ENCODE measurements at regions not wholly inside any gene's neighbourhood (a gene's known extent, or its start where the extent isn't known, plus 50 kb on each side); places are given as distances from the start of the nearest gene placed in this dataset.

DNA sequence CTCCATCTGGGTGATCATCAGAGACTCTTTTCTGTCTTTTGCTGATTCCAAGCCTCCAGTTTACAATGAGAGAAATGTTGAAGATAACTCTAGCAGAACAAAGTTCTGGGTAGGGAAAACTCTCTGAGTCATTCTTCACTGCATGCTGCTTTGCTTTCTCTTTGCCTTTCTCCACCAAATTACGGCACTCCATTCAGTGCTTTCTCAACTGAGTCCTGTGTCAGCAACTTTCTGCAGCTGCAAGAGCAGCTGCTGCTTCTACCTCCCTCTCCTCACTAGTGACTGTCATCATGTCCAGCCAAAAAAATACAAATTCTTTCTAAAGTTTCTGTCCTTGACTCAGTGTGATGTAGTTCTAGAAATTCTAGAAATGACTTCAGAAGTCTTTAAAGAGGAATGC lies 953.8 kb downstream of the IGSF11 start:
- no peaks in the 10 kb centered on the region for H3K9me3 ChIP-seq
- in situ Hi-C loops (cut with MboI; ENCODE audit: low pct_ligation_motif_present in 1 of 4, low pct_unique_long_range_greater_than_20kb in 1 of 4, low sequenced_read_pairs in 3 of 4), result no loop called here
- H3K27me3 ChIP-seq, result no peaks in the 10 kb centered on the region
- H3K36me3 ChIP-seq, result no peaks in the 10 kb centered on the region
- TF ChIP-seq POLR2AphosphoS5 (IDR thresholded peaks at IDR 0.05) (no peak), POLR2A (IDR thresholded peaks at IDR 0.05) (no peak), CTCF (IDR thresholded peaks at IDR 0.05) (no peak), EP300 (IDR thresholded peaks at IDR 0.05; ENCODE audit: low read depth) (no peak)
- H3K4me1 ChIP-seq, result no peaks in the 10 kb centered on the region
- 20 to 46% methylated on average over 1 of the region's 1 CpG for WGBS, 2 donors (ENCODE audit: low coverage in 1 of 2)
- no peak overlapping the region for H3K4me3 ChIP-seq
- H3K27ac ChIP-seq, result no peak overlapping the region
- DNase-seq, result no peak
- intact Hi-C loops (cut with DNase I; ENCODE audit: low total_unique reads), result no loop called here

GRCh38 chr3:118088696-118089095 lies 946.0 kb downstream of the IGSF11 start:
- TF ChIP-seq POLR2A (IDR thresholded peaks at IDR 0.05) (no peak), CTCF (IDR thresholded peaks at IDR 0.05) (no peak)
- H3K27ac ChIP-seq, result no peak overlapping the region
- H3K36me3 ChIP-seq, result no peaks in the 10 kb centered on the region
- 36 to 58% methylated on average over 3 of the region's 3 CpGs for WGBS, 2 donors (ENCODE audit: low coverage in 1 of 2)
- no peaks in the 10 kb centered on the region for H3K9me3 ChIP-seq
- H3K4me3 ChIP-seq, result no peak overlapping the region
- in situ Hi-C loops (cut with MboI; ENCODE audit: low pct_ligation_motif_present in 1 of 4, low pct_unique_long_range_greater_than_20kb in 1 of 4, low sequenced_read_pairs in 3 of 4), result no loop called here
- intact Hi-C loops (cut with DNase I; ENCODE audit: low total_unique reads), result no loop called here
- no peaks in the 10 kb centered on the region for H3K4me1 ChIP-seq
- no peak for DNase-seq
- no peaks in the 10 kb centered on the region for H3K27me3 ChIP-seq

- intact Hi-C loops (cut with DNase I; ENCODE audit: low total_unique reads), result no loop called here
- no peak overlapping the region for H3K27ac ChIP-seq
- H3K4me1 ChIP-seq, result no peaks in the 10 kb centered on the region
- H3K9me3 ChIP-seq, result no peaks in the 10 kb centered on the region
- DNase-seq, result no peak
- no peaks in the 10 kb centered on the region for H3K27me3 ChIP-seq
- in situ Hi-C loops (cut with MboI; ENCODE audit: low pct_ligation_motif_present in 1 of 4, low pct_unique_long_range_greater_than_20kb in 1 of 4, low sequenced_read_pairs in 3 of 4), result no loop called here
- H3K36me3 ChIP-seq, result no peaks in the 10 kb centered on the region
- TF ChIP-seq EP300 (IDR thresholded peaks at IDR 0.05; ENCODE audit: low read depth), result no peak
- no peak overlapping the region for H3K4me3 ChIP-seq
- WGBS, 2 donors (ENCODE audit: low coverage in 1 of 2), result 65 to 75% methylated on average over 1 of the region's 1 CpG
These were observed 945.1 kb downstream of the IGSF11 start for GRCh38 chr3:118089563-118089962.

GRCh38 chr3:118097226-118097625 lies 937.4 kb downstream of the IGSF11 start:
- H3K36me3 ChIP-seq, result no peaks in the 10 kb centered on the region
- in situ Hi-C loops (cut with MboI; ENCODE audit: low pct_ligation_motif_present in 1 of 4, low pct_unique_long_range_greater_than_20kb in 1 of 4, low sequenced_read_pairs in 3 of 4), result no loop called here
- TF ChIP-seq CTCF (IDR thresholded peaks at IDR 0.05) (no peak), POLR2A (IDR thresholded peaks at IDR 0.05) (no peak), POLR2AphosphoS5 (IDR thresholded peaks at IDR 0.05) (no peak)

DNA sequence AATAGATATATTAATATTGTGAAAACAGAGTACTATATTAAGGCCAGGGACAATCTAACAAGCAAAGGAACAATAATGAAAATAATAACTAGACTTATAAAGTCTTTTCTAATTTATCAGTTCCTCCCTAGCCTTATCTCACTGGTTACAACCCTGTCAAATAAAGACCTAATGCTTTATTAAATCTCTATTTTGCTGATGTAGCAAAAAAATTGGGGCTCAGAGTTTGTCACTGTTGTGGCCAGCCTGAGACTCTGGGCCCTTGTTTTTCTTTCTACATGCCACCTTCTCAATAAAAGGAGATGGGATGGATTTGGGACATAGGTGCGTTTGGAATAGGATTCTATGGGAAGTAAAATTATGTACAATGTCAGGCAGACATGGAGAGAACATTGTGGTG lies 937.0 kb downstream of the IGSF11 start:
- Histone ChIP-seq H3K4me3 (no peak overlapping the region), H3K27ac (no peak overlapping the region), H3K4me1 (no peaks in the 10 kb centered on the region), H3K36me3 (no peaks in the 10 kb centered on the region), H3K9me3 (no peaks in the 10 kb centered on the region), H3K27me3 (no peaks in the 10 kb centered on the region)
- no peak for DNase-seq
- no peak for TF ChIP-seq POLR2A (IDR thresholded peaks at IDR 0.05)
- TF ChIP-seq EP300 (IDR thresholded peaks at IDR 0.05; ENCODE audit: low read depth), result no peak
- TF ChIP-seq CTCF (IDR thresholded peaks at IDR 0.05), result no peak
- TF ChIP-seq POLR2AphosphoS5 (IDR thresholded peaks at IDR 0.05), result no peak
- WGBS, 2 donors (ENCODE audit: low coverage in 1 of 2), result 72 to 86% methylated on average over 1 of the region's 1 CpG
- in situ Hi-C loops (cut with MboI; ENCODE audit: low pct_ligation_motif_present in 1 of 4, low pct_unique_long_range_greater_than_20kb in 1 of 4, low sequenced_read_pairs in 3 of 4), result no loop called here
- intact Hi-C loops (cut with DNase I; ENCODE audit: low total_unique reads), result no loop called here

More at GRCh38 chr3:118097226-118097625, 937.4 kb downstream of the IGSF11 start:
- DNase-seq, result no peak
- no peaks in the 10 kb centered on the region for H3K4me1 ChIP-seq
- H3K27me3 ChIP-seq, result no peaks in the 10 kb centered on the region
- H3K27ac ChIP-seq, result no peak overlapping the region
- 83 to 92% methylated on average over 2 of the region's 2 CpGs for WGBS, 2 donors (ENCODE audit: low coverage in 1 of 2)
- no peak overlapping the region for H3K4me3 ChIP-seq
- intact Hi-C loops (cut with DNase I; ENCODE audit: low total_unique reads), result no loop called here
- H3K9me3 ChIP-seq, result no peaks in the 10 kb centered on the region

All from transverse colon (tissue), 4 donors.